Astrocyte of the spinal cord (primary cell): ENCODE measurements at regions not wholly inside any gene's neighbourhood (a gene's known extent, or its start where the extent isn't known, plus 50 kb on each side); places are given as distances from the start of the nearest gene placed in this dataset.

Experiments
- DNase-seq: peaks from one replicate; pipeline ENCODE4 v3.0.0; 2011; ENCODE audit warnings: low read depth, low spot score
- H3K4me3 ChIP-seq: 2 replicates; pipeline ENCODE4 v1.5.1; 2011; ENCODE audit warnings: low read depth, mild to moderate bottlenecking, low read length, moderate library complexity
- CTCF ChIP-seq: IDR thresholded peaks from 2 replicates; pipeline ENCODE4 v1.5.1; 2012; ENCODE audit warnings: low read depth, mild to moderate bottlenecking, low read length, inconsistent platforms
- in situ Hi-C: cut with HindIII; loops from 2 replicates; pipeline ENCODE4 v1.10.0; 2017; ENCODE audit warnings: low sequenced_read_pairs

- no peak for TF ChIP-seq CTCF
- no peak overlapping the region for H3K4me3 ChIP-seq
- no peak for DNase-seq
- in situ Hi-C loops = no loop called here
Observed at GRCh38 chr1:4939266-4939665, 284.9 kb downstream of the AJAP1 start.

GRCh38 chr1:4937876-4938534, 283.6 kb downstream of the AJAP1 start:
- no peak for DNase-seq
- no peak overlapping the region for H3K4me3 ChIP-seq
- no peak for TF ChIP-seq CTCF
- in situ Hi-C loops = no loop called here

- in situ Hi-C loops = no loop called here
- no peak for TF ChIP-seq CTCF
- no peak overlapping the region for H3K4me3 ChIP-seq
- DNase-seq = no peak
Observed at GRCh38 chr1:4935807-4936206, 281.4 kb downstream of the AJAP1 start.

- no peak for DNase-seq
- no peak for TF ChIP-seq CTCF
- H3K4me3 ChIP-seq = no peak overlapping the region
- in situ Hi-C loops = no loop called here
Observed at GRCh38 chr1:4933232-4933631, 278.8 kb downstream of the AJAP1 start.

- DNase-seq = no peak
- in situ Hi-C loops = no loop called here
- no peak for TF ChIP-seq CTCF
- H3K4me3 ChIP-seq = no peak overlapping the region
Observed at GRCh38 chr1:4932311-4933030, 278.1 kb downstream of the AJAP1 start.

- no peak overlapping the region for H3K4me3 ChIP-seq
- DNase-seq = no peak
- in situ Hi-C loops = no loop called here
- TF ChIP-seq CTCF = no peak
Observed at GRCh38 chr1:4931486-4931885, 277.1 kb downstream of the AJAP1 start.
